DMS153 treated with DMSO at 0.1 percent for 48 hours (cell line): ENCODE measurements at regions not wholly inside any gene's neighbourhood (a gene's known extent, or its start where the extent isn't known, plus 50 kb on each side); places are given as distances from the start of the nearest gene placed in this dataset.

Source experiments
- DNase-seq: peaks from one replicate; lab custom pipeline; 2025; ENCODE audit not compliant: unreplicated experiment; lab: John Stamatoyannopoulos, UW

- DNase-seq: no peak
Observed at GRCh38 chr10:6741541-6741941, 161.5 kb upstream of the PRKCQ start.

GRCh38 chr10:6739530-6740174 is 159.6 kb upstream of the PRKCQ start:
- DNase-seq: no peak

GRCh38 chr10:6738112-6738768 is 158.2 kb upstream of the PRKCQ start:
- no peak for DNase-seq

GRCh38 chr10:6737758-6738111 is 157.7 kb upstream of the PRKCQ start:
- DNase-seq: no peak

- DNase-seq: no peak
Observed at GRCh38 chr10:6737080-6737641, 157.1 kb upstream of the PRKCQ start.

GRCh38 chr10:6734286-6734685 is 154.2 kb upstream of the PRKCQ start:
- DNase-seq: no peak

- DNase-seq: no peak
Observed at GRCh38 chr10:6729861-6730344, 149.8 kb upstream of the PRKCQ start.

GRCh38 chr10:6729071-6729774 is 149.1 kb upstream of the PRKCQ start:
- no peak for DNase-seq

- DNase-seq: no peak
Observed at GRCh38 chr10:6726924-6727323, 146.8 kb upstream of the PRKCQ start.

GRCh38 chr10:6722616-6723004 is 142.5 kb upstream of the PRKCQ start:
- no peak for DNase-seq

GRCh38 chr10:6721964-6722615 is 142.0 kb upstream of the PRKCQ start:
- DNase-seq: no peak

- no peak for DNase-seq
Observed at GRCh38 chr10:6721480-6721879, 141.4 kb upstream of the PRKCQ start.

GRCh38 chr10:6719561-6719960 is 139.5 kb upstream of the PRKCQ start:
- no peak for DNase-seq

GRCh38 chr10:6718550-6718949 is 138.5 kb upstream of the PRKCQ start:
- no peak for DNase-seq

GRCh38 chr10:6716516-6716915 is 136.4 kb upstream of the PRKCQ start:
- no peak for DNase-seq

- DNase-seq: no peak
Observed at GRCh38 chr10:6713716-6714115, 133.6 kb upstream of the PRKCQ start.

- DNase-seq: no peak
Observed at GRCh38 chr10:6713120-6713519, 133.0 kb upstream of the PRKCQ start.

- no peak for DNase-seq
Observed at GRCh38 chr10:6711881-6712280, 131.8 kb upstream of the PRKCQ start.

GRCh38 chr10:6711408-6711841 is 131.3 kb upstream of the PRKCQ start:
- no peak for DNase-seq

GRCh38 chr10:6707352-6707751 is 127.3 kb upstream of the PRKCQ start:
- no peak for DNase-seq

- DNase-seq: no peak
Observed at GRCh38 chr10:6706725-6707124, 126.6 kb upstream of the PRKCQ start.
